MG63 (cell line): ENCODE measurements at regions not wholly inside any gene's neighbourhood (a gene's known extent, or its start where the extent isn't known, plus 50 kb on each side); places are given as distances from the start of the nearest gene placed in this dataset.
"Not testable (repeated sequence)": the region's sequence is repeated elsewhere in the genome, so short reads cannot be mapped to it uniquely, and the experiment has no call there.

Experiments
- DNase-seq: peaks from one replicate; pipeline ENCODE4 v3.0.0-alpha.2; 2020
- H3K27me3 ChIP-seq: fragments of 250-450 bp; sonication (Bioruptor Pico); 2 replicates; pipeline ENCODE4 v1.5.1; 2020; ENCODE audit warnings: mild to moderate bottlenecking, moderate library complexity
- H3K36me3 ChIP-seq: fragments of 250-450 bp; sonication (Bioruptor Pico); 2 replicates; pipeline ENCODE4 v1.5.1; 2020; ENCODE audit warnings: mild to moderate bottlenecking, moderate library complexity
- H3K4me3 ChIP-seq: fragments of 250-450 bp; sonication (Bioruptor Pico); 2 replicates; pipeline ENCODE4 v1.5.1; 2020; ENCODE audit warnings: mild to moderate bottlenecking, moderate library complexity
- H3K9me3 ChIP-seq: fragments of 250-450 bp; sonication (Bioruptor Pico); 2 replicates; pipeline ENCODE4 v1.5.1; 2020; ENCODE audit warnings: mild to moderate bottlenecking, moderate library complexity

DNA sequence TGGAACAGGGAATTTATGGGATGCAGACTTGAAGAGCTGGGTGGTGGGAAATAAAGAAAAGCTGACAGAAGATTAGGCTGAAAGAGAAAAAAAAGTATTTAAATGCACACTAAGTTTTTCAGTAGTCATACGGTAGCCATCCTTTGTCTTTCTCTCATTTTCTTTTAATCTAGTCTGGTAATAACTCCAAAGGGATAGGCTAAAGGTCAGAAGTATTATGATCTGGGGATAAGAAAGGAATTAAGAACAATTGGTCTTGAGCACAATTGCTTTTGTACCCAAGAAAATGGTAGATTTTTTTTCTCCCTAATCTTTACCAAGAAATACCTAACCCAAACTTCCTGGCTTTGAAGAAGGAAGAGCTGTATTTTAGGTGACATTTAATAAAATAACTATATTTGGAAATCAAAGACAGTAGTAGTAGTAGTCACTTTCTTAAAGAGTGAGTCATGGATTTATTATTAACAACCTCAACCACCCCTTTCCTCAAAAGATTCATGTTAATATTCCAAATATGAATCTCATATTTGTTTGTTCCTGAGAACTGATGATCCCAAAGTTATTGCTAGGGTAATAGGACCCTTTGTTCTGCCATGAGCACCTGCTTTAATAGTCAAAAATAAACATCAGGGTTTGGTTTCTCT lies 120.2 kb upstream of the ODAD2 start:
- Histone ChIP-seq H3K4me3 (no peak overlapping the region), H3K9me3 (no peaks in the 10 kb centered on the region), H3K27me3 (no peaks in the 10 kb centered on the region), H3K36me3 (no peaks in the 10 kb centered on the region)
- no peak for DNase-seq

DNA sequence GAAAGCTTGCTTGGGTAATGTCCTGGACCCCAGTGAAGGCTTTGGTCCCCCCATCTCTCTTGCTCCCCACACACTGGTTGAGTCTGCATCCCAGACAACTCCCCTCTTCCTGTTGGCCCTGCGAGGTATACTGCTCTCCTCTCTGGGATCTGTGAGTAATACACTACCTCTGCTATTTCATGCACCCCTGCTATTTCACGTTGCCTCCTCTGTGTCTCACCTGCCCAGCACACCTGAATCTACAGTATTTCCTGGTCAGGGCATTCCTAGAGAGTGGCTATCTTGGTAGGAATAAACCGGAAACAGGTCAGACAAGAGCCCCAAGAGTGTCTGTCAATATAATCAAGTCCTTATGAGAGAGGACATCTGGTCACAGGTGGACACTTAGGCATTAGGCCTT lies 114.3 kb upstream of the ODAD2 start:
- Histone ChIP-seq H3K27me3 (no peaks in the 10 kb centered on the region), H3K36me3 (no peaks in the 10 kb centered on the region), H3K4me3 (no peak overlapping the region), H3K9me3 (no peaks in the 10 kb centered on the region)
- no peak for DNase-seq

DNA sequence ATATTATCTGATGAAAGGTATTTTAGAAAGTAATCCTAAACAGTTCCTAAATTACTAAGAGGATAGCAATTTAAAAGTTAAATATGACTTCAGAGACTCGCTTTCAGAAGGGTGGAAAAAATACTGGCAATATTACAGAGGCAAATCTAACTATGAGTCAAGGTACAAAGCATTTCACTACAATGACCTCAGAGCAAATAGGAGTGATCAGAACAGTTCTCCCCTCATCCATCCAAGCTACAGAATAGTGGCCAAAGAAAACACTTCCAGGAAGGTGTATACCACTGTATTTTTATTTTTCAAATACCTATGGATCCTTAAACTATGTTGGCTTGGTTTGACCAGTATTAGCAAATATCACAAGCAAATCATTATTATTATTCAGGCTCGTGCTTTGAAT lies 112.8 kb upstream of the ODAD2 start:
- Histone ChIP-seq H3K4me3 (no peak overlapping the region), H3K27me3 (no peaks in the 10 kb centered on the region), H3K9me3 (no peaks in the 10 kb centered on the region), H3K36me3 (no peaks in the 10 kb centered on the region)
- no peak for DNase-seq

DNA sequence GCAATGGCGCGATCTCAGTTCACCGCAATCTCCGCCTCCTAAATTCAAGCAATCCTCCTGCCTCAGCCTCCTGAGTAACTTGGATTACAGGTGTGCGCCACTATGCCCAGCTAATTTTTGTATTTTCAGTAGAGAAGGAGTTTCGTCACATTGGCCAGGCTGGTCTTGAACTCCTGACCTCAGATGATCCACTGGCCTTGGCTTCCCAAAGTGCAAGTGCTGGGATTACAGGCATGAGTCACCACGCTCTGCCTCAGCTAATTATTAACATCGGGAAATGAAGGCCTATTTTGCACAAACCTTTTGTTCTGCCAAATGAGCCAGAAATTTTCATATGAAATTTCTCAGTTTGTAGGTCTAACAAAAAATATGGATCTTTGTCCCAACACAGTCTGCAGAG lies 106.7 kb upstream of the ODAD2 start:
- peak; percentile 19 for DNase-seq
- Histone ChIP-seq H3K27me3 (no peaks in the 10 kb centered on the region), H3K9me3 (no peaks in the 10 kb centered on the region), H3K4me3 (no peak overlapping the region), H3K36me3 (no peaks in the 10 kb centered on the region)

DNA sequence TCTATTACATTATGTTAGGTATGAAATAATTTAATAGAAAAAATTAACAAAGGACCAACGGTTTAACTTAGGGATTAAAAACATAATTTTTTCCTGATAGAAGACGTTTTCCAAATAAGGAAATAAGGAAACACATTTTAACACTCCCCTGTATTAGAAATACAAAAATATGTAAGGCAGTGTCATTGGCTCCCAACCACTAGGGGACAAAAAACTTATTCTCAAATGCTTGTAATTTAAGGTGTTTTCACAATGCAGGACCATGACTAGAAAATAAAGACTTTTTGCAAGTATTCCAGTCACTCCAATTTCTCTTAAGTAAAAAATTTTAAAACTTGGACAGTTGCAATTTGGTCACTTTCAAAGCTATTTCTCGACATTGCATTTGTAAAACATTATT lies 98.8 kb upstream of the ODAD2 start:
- no peaks in the 10 kb centered on the region for H3K9me3 ChIP-seq
- no peak for DNase-seq
- no peaks in the 10 kb centered on the region for H3K36me3 ChIP-seq
- H3K4me3 ChIP-seq, result no peak overlapping the region
- no peaks in the 10 kb centered on the region for H3K27me3 ChIP-seq

DNA sequence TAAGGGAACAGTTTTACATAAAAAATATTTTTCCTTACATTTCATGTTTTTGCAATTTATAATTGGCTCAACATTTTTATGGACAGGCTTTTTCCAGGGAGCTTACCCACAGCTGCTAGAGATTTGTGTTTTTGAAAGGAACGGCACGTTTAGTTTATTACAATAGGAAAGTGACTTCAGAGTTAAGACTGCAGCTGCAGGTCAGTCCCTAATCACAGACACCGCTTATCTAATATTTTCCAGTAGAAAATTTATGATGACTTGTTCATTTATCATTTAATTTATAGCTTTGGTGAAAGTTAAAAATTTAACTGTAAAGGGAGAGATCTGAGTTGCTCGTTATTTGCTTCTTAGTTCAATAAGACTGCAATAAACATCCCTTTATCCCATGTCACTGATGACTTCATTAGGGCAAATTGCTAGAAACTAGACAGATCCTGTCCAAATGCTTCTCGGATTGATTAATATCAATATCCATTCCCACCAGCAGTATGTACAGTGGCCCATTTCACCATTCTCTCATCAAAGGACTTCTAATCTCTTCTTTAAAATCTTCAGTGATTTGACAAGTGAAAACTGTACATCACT lies 97.0 kb upstream of the ODAD2 start:
- Histone ChIP-seq H3K36me3 (no peaks in the 10 kb centered on the region), H3K4me3 (peak overlapping the region; percentile 20), H3K9me3 (no peaks in the 10 kb centered on the region), H3K27me3 (no peaks in the 10 kb centered on the region)
- no peak for DNase-seq

DNA sequence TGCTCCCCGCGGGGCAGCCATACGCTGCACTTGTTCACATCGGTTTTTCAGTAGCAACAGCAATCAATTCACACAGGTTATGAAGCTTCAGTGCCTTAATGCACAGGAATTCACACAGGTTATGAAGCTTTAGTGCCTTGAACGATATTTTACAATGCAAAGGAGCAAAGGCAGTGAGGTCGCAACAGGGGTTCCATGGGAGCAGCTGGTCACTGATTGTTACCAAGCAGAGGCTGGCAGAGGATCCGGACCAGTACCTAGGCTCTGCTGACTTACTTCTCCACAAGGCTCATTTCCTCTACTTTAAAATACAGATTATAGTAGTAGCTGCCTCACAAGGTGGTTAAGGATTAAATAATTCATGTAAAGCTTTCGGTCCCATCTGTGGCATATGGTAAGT lies 95.2 kb upstream of the ODAD2 start:
- no peaks in the 10 kb centered on the region for H3K27me3 ChIP-seq
- no peaks in the 10 kb centered on the region for H3K9me3 ChIP-seq
- H3K4me3 ChIP-seq, result no peak overlapping the region
- no peak for DNase-seq
- H3K36me3 ChIP-seq, result peaks cover 4% of the 10 kb centered on the region; the same call in 1 of the 2 replicates

DNA sequence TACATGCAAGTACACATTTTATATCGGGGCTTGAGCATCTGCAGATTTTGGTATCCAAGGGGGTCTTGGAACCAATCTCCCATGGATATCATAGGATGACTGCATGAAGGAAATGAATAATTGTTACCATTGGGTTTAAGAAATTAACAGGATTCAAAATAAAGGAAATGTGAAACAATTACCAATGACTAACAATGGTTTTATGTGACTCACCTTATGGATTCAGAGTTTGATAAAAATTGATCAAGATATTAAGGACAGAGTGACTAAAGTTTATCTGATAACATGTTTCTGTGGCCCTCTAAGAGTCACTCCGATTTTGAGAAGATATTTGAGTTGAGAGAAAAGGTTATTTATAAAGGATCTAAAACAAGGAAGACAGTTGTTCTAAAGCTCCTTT lies 93.0 kb upstream of the ODAD2 start:
- H3K4me3 ChIP-seq, result no peak overlapping the region
- H3K36me3 ChIP-seq, result peaks cover 26% of the 10 kb centered on the region
- DNase-seq, result no peak
- no peaks in the 10 kb centered on the region for H3K27me3 ChIP-seq
- H3K9me3 ChIP-seq, result no peaks in the 10 kb centered on the region

DNA sequence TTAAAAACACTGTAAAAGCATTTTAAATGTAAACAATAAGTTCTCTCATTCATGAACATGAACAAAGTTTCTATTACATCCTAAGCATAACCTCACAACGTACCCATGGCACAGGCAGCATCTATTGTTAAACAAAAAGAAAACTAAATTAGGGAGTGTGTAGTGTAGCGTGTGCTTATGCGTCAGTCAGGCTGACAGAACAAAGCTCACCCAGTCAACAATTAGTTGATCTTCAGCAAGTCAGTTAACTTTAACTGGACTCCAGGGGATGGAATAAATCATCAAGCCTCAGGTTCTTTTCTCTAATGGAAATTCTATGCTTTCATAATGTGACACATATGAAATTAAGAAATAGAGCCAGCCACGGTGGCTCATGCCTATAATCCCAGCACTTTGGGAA lies 91.6 kb upstream of the ODAD2 start:
- H3K36me3 ChIP-seq, result peaks cover 33% of the 10 kb centered on the region
- no peaks in the 10 kb centered on the region for H3K9me3 ChIP-seq
- H3K27me3 ChIP-seq, result no peaks in the 10 kb centered on the region
- no peak overlapping the region for H3K4me3 ChIP-seq
- DNase-seq, result no peak

DNA sequence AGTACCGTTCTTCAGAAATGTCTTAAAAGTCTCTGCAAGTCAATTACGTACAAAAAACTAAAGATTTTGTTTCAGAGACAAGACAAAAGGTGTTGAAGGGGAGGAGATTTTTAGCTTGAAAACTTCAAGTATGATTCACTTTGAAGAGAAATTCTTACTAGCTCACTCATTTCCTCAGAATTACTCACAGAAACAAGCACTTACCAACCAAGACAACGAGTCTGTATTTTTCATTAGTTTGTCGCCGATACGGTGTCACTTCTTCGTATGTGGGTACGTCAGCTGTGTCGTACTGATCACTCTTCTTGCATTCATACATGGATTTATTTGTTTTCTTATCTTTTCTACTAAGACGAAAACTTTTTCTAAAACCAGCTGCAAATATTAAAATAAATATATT lies 90.6 kb upstream of the ODAD2 start:
- no peaks in the 10 kb centered on the region for H3K27me3 ChIP-seq
- H3K4me3 ChIP-seq, result no peak overlapping the region
- peak; percentile 3 for DNase-seq
- H3K9me3 ChIP-seq, result no peaks in the 10 kb centered on the region
- peaks cover 44% of the 10 kb centered on the region for H3K36me3 ChIP-seq

DNA sequence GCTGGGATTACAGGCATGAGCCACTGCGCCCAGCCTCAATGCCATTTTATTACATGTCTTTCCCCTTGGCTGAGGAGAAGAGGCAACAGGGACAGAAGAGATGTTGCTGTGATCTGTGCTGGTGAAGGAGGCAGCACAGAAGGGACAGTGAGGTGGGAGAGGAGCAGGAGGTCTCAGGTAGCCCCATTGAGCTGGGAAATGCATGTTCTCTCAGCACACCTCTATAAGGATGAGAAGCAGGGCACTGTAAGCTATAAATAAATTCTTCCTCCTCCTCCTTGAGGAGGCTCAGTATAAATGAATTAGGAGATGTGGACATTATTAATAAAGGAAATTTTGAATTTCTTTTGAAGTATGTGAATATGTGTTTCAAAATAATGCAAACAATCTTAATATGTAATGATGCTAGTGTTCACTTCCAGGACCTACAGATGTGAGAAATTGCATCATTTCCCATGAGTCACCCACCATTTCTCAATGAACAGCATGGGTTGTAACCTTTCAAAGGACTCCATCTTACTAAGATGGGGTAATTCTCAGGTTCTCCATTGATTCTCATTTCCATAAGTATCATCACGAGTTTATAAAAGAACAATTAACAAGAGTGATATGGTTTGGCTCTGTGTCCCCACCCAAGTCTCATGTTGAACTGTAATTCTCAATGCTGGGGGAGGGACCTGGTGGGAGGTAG lies 88.9 kb upstream of the ODAD2 start:
- H3K36me3 ChIP-seq, result peaks cover 56% of the 10 kb centered on the region
- peak; percentile 3 for DNase-seq
- H3K4me3 ChIP-seq, result no peak overlapping the region
- H3K9me3 ChIP-seq, result no peaks in the 10 kb centered on the region
- H3K27me3 ChIP-seq, result no peaks in the 10 kb centered on the region

DNA sequence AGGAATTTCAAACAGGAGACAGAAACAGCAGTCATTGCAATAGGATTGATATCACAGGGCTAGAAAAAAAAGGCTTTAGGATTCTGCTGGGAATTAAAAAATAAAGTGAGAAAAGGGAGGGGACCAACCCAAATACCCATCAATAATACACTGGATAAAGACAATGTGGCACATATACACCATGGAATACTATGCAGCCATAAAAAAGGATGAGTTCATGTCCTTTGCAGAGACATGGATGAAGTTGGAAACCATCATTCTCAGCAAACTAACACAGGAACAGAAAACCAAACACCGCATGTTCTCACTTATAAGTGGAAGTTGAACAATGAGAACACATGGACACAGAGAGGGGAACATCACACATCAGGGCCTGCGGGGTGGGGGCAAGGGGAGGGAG lies 86.9 kb upstream of the ODAD2 start:
- H3K4me3 ChIP-seq, DNase-seq, H3K9me3 ChIP-seq, H3K27me3 ChIP-seq: not testable (repeated sequence)
- H3K36me3 ChIP-seq, result peaks cover 62% of the 10 kb centered on the region

DNA sequence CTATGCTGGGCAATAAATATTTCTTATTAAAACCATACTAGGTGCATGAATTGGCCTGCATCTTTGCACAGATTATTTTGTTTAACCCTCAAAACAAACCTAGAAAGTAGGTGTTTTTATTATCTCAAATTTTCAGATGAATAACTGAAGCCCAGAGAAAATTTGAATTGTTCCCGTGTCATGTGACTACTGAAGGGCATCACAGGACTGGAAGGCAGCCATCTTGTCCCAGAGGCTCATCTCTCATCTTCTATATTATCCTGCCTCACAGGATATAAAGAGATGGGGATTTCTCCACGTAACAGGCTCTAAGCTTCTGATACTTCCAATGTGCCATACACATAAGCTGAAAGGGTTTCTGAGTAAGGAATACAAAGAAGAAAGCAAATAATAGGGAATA lies 84.0 kb upstream of the ODAD2 start:
- no peaks in the 10 kb centered on the region for H3K27me3 ChIP-seq

DNA sequence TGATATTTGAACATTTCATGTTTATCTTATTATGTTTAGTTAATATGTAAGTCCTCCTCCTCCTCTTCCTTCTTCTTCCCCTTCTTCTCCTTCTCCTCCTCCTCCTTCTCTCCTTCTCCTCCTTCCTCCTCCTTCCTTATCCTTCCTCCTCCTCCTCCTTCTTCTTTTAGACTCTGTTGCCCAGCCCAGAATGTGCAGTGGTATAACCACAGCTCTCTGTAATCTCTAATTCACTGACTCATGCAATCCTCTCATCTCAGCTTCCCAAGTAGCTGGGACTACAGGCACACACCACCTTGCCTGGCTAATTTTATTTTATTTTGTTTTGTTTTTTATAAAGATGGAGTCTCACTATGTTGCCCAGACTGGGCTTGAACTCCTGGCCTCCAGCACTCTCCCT lies 83.4 kb upstream of the ODAD2 start:
- H3K4me3 ChIP-seq, result no peak overlapping the region
- no peak for DNase-seq

More for the DNA sequence above, 84.0 kb upstream of the ODAD2 start:
- no peaks in the 10 kb centered on the region for H3K9me3 ChIP-seq
- peaks cover 46% of the 10 kb centered on the region for H3K36me3 ChIP-seq
- no peak for DNase-seq
- no peak overlapping the region for H3K4me3 ChIP-seq

DNA sequence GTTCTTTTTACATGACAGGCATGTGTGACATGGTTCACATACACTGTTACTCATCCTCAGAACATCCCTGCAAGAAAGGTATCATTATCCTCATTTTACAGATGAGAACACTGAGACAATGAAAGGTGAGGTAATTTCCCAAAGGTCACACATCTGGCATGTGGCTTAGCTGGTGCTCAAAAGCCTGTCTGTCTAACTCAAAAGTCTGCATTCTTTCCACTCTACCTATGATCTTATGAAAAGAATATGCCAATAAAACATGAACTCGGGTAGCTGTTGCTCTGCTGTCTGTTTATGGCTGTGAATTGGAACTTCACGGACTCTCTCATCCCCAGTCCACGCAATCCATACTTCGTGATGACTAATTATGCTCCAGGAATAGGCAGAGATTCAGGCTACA lies 79.0 kb upstream of the ODAD2 start:
- Histone ChIP-seq H3K36me3 (peaks cover 6% of the 10 kb centered on the region), H3K4me3 (peak overlapping the region; percentile 42), H3K9me3 (no peaks in the 10 kb centered on the region; the same call in 1 of the 2 replicates), H3K27me3 (no peaks in the 10 kb centered on the region)
- DNase-seq, result peak; percentile 60

More for the DNA sequence above, 83.4 kb upstream of the ODAD2 start:
- Histone ChIP-seq H3K27me3 (no peaks in the 10 kb centered on the region), H3K36me3 (peaks cover 40% of the 10 kb centered on the region), H3K9me3 (no peaks in the 10 kb centered on the region)

DNA sequence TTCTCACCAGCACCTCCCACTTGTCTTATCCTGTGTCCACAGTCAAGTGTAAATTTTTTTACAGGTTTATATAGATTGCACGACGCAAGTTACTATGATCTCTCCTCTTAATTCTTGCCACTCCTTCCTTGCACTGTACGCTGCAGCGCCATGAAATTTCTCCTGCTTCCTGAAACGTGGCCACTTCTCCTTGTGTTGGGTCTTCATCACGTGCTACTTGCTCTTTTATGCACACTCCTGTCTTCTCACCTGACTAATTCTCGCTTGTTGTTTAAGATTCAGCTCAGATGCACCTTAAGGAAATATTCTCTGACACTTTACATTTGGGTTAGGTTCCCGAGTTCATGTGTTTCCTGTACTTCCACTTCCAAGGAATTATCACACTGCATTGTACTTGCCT lies 76.5 kb upstream of the ODAD2 start:
- H3K36me3 ChIP-seq, result no peaks in the 10 kb centered on the region
- no peak overlapping the region for H3K4me3 ChIP-seq
- H3K27me3 ChIP-seq, result no peaks in the 10 kb centered on the region
- no peaks in the 10 kb centered on the region; the same call in 1 of the 2 replicates for H3K9me3 ChIP-seq
- DNase-seq, result no peak

DNA sequence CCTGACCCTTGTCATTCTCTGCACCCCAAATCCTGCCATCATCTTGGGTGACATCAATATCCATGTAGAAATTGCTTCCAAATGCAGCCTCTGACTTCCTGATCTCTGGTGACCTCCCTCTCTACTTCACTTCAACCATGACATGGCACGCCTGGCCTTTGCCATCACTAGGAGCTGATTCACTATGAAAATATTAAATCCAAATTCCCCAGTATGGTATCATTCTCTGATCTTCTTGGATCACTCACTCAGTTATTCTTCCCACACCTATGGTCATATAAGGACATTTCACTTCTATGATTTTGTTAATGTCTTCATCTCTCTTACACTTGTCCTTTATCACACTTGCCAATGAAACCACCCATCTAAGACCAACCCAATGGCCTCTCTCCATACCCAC lies 73.7 kb upstream of the ODAD2 start:
- no peak overlapping the region for H3K4me3 ChIP-seq
- DNase-seq, result peak; percentile 57
- no peaks in the 10 kb centered on the region; the same call in 1 of the 2 replicates for H3K9me3 ChIP-seq
- no peaks in the 10 kb centered on the region for H3K27me3 ChIP-seq
- no peaks in the 10 kb centered on the region for H3K36me3 ChIP-seq

DNA sequence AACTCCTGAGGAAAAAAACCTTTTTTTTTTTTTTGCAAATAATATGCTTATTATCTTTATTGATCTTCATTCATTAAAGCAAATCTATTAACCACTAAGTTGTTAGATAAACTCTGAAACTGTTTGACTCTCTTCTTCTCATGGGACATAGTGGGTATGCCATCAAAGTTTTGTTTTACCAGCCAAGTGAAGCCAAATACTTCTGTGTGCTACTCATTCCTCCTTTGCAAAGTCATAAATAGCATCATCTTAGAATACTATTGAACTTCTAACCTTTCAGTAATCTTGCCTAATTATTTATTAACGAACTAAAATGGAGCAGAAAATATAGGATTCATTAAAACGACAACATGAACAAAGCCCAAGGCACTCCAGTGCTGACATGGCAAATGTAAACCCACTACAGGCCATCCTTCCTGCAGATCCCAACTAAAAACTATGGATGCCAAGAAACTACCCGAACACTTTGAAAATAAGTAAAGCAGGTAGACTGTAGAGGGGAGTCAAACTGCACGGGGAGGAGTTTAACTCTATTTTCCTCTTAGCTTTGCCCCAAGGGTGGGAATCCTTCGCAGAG lies 61.2 kb upstream of the ODAD2 start:
- DNase-seq, result no peak
- no peak overlapping the region for H3K4me3 ChIP-seq
- no peaks in the 10 kb centered on the region for H3K9me3 ChIP-seq
- H3K36me3 ChIP-seq, result no peaks in the 10 kb centered on the region
- H3K27me3 ChIP-seq, result no peaks in the 10 kb centered on the region
